Loucy (cell line): ENCODE measurements at regions not wholly inside any gene's neighbourhood (a gene's known extent, or its start where the extent isn't known, plus 50 kb on each side); places are given as distances from the start of the nearest gene placed in this dataset.

ENCODE experiments used
- H2AFZ ChIP-seq: fragments of 200-600 bp; sonication (generic); 2 replicates; pipeline ENCODE4 v1.6.0; 2016; ENCODE audit warnings: antibody characterized with exemption, mild to moderate bottlenecking, low read length, moderate library complexity
- H3F3A ChIP-seq: fragments of 200-600 bp; 2 replicates; pipeline ENCODE4 v1.6.0; 2016; ENCODE audit warnings: antibody characterized with exemption, low read depth, mild to moderate bottlenecking
- H3K27me3 ChIP-seq: fragments of 200-600 bp; sonication (generic); 2 replicates; pipeline ENCODE4 v1.6.1; 2014; ENCODE audit warnings: low read length, mild to moderate bottlenecking; ENCODE audit not compliant: insufficient read depth, poor library complexity, severe bottlenecking
- H3K36me3 ChIP-seq: fragments of 200-600 bp; sonication (generic); 2 replicates; pipeline ENCODE4 v1.6.1; 2016; ENCODE audit warnings: low read length; ENCODE audit not compliant: insufficient read depth
- H3K4me1 ChIP-seq: fragments of 200-600 bp; sonication (generic); 2 replicates; pipeline ENCODE4 v1.5.1; 2014; ENCODE audit warnings: low read length, mild to moderate bottlenecking; ENCODE audit not compliant: insufficient read depth, poor library complexity, severe bottlenecking
- H3K4me2 ChIP-seq: fragments of 200-600 bp; sonication (generic); 2 replicates; pipeline ENCODE4 v1.6.0; 2014; ENCODE audit warnings: antibody characterized with exemption, low read length, low read depth, mild to moderate bottlenecking; ENCODE audit not compliant: poor library complexity, severe bottlenecking
- H3K4me3 ChIP-seq: fragments of 200-600 bp; sonication (generic); 2 replicates; pipeline ENCODE4 v1.5.1; 2014; ENCODE audit warnings: low read length, mild to moderate bottlenecking, mixed read lengths; ENCODE audit not compliant: poor library complexity, severe bottlenecking
- H3K79me2 ChIP-seq: fragments of 200-600 bp; sonication (generic); 2 replicates; pipeline ENCODE4 v1.6.1; 2014; ENCODE audit warnings: low read length; ENCODE audit not compliant: insufficient read depth
- H3K9ac ChIP-seq: fragments of 200-600 bp; sonication (generic); 2 replicates; pipeline ENCODE4 v1.6.0; 2014; ENCODE audit warnings: mild to moderate bottlenecking, low read depth, low read length, moderate library complexity; ENCODE audit not compliant: poor library complexity, severe bottlenecking
- H3K9me2 ChIP-seq: fragments of 200-600 bp; sonication (generic); replicated peaks from 2 replicates; pipeline ENCODE4 v1.6.1; 2016; ENCODE audit warnings: low read depth, low read length, mixed read lengths
- H3K9me3 ChIP-seq: fragments of 200-600 bp; sonication (generic); 2 replicates; pipeline ENCODE4 v1.6.1; 2014; ENCODE audit warnings: mild to moderate bottlenecking, antibody characterized with exemption, low read length, low read depth; ENCODE audit not compliant: insufficient read depth
- H4K20me1 ChIP-seq: fragments of 200-600 bp; sonication (generic); 2 replicates; pipeline ENCODE4 v1.6.0; 2014; ENCODE audit warnings: antibody characterized with exemption, low read length, mild to moderate bottlenecking; ENCODE audit not compliant: insufficient read depth, poor library complexity, severe bottlenecking
- EZH2phosphoT487 ChIP-seq: fragments of 200-600 bp; IDR thresholded peaks from 2 replicates; pipeline ENCODE4 v1.6.1; 2018; ENCODE audit warnings: antibody characterized with exemption, mild to moderate bottlenecking, moderate library complexity, borderline replicate concordance
- TF ChIP-seq, protein P1 (sequence below): fragments of 200-600 bp; sonication (generic); conservative IDR thresholded peaks from 2 replicates; pipeline ENCODE4 v1.5.1; 2014; ENCODE audit warnings: mild to moderate bottlenecking, antibody characterized with exemption, low read length

DNA sequence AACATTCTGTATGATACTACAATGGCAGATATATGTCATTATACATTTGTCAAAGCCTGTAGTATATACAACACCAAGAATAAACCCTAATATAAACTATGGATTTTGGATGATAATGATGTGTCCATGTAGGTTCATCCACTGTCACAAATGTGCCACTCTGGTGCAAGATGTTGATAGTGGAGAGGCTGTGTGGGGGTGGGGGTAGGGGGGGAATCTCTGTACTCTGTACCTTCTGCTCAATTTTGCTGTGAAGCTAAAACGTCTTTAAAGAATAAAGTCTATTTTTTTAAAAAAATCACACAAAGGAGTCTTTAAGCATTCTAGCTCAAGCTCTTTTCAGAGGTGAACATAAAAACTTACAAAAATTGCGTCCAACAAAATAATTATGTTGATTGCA, 88.2 kb upstream of the ABI3BP start:
- no peaks in the 10 kb centered on the region for H3K36me3 ChIP-seq

DNA sequence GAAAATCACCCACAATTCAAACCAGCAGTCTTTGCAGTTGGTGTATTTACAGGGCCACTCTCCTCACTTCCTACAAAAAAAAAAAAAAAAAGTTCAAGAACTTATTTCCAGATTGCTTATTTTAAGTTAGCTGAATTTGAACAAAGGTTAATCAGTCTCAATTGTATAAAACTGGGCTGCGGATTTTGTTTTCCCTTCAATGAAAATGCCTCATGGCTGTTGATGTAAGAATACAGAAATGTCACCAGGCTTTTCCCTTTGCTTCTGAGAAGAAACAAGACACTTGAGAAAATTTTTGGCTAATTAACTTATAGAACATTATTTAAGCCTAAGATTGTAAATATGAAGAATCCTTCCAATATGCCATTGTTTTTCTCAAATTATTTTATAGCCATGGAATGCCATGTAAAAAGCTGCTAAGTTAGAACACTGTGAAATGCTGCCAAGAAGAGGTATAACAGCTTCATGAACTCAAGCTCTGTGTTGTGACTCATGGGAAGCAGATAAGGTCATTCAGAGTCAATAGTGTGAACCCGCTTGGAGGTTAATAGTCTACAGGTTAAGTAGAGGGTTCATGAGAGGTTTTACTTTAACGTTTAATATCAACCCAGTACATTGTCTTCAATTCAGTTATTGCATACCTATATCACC, 84.3 kb upstream of the ABI3BP start:
- H4K20me1 ChIP-seq: no peaks in the 10 kb centered on the region
- TF ChIP-seq, protein P1, sequence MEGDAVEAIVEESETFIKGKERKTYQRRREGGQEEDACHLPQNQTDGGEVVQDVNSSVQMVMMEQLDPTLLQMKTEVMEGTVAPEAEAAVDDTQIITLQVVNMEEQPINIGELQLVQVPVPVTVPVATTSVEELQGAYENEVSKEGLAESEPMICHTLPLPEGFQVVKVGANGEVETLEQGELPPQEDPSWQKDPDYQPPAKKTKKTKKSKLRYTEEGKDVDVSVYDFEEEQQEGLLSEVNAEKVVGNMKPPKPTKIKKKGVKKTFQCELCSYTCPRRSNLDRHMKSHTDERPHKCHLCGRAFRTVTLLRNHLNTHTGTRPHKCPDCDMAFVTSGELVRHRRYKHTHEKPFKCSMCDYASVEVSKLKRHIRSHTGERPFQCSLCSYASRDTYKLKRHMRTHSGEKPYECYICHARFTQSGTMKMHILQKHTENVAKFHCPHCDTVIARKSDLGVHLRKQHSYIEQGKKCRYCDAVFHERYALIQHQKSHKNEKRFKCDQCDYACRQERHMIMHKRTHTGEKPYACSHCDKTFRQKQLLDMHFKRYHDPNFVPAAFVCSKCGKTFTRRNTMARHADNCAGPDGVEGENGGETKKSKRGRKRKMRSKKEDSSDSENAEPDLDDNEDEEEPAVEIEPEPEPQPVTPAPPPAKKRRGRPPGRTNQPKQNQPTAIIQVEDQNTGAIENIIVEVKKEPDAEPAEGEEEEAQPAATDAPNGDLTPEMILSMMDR: no peak
- no peak for TF ChIP-seq EZH2phosphoT487
- H3K9me3 ChIP-seq: no peaks in the 10 kb centered on the region
- H3F3A ChIP-seq: no peaks in the 10 kb centered on the region
- no peak overlapping the region for H3K9ac ChIP-seq
- H3K4me2 ChIP-seq: no peak overlapping the region
- H3K4me1 ChIP-seq: no peaks in the 10 kb centered on the region
- no peaks in the 10 kb centered on the region for H3K9me2 ChIP-seq
- H3K36me3 ChIP-seq: no peaks in the 10 kb centered on the region
- H2AFZ ChIP-seq: no peak overlapping the region
- no peaks in the 10 kb centered on the region for H3K27me3 ChIP-seq
- H3K4me3 ChIP-seq: no peak overlapping the region
- H3K79me2 ChIP-seq: no peaks in the 10 kb centered on the region

More for the DNA sequence above, 88.2 kb upstream of the ABI3BP start:
- Histone ChIP-seq H3K4me1 (no peaks in the 10 kb centered on the region), H3K27me3 (no peaks in the 10 kb centered on the region), H3F3A (no peaks in the 10 kb centered on the region), H3K4me3 (no peak overlapping the region), H3K9me2 (no peaks in the 10 kb centered on the region), H3K9ac (no peak overlapping the region), H3K4me2 (no peak overlapping the region), H4K20me1 (no peaks in the 10 kb centered on the region), H2AFZ (no peak overlapping the region), H3K79me2 (no peaks in the 10 kb centered on the region), H3K9me3 (no peaks in the 10 kb centered on the region)
- TF ChIP-seq, protein P1: no peak
- TF ChIP-seq EZH2phosphoT487: no peak

DNA sequence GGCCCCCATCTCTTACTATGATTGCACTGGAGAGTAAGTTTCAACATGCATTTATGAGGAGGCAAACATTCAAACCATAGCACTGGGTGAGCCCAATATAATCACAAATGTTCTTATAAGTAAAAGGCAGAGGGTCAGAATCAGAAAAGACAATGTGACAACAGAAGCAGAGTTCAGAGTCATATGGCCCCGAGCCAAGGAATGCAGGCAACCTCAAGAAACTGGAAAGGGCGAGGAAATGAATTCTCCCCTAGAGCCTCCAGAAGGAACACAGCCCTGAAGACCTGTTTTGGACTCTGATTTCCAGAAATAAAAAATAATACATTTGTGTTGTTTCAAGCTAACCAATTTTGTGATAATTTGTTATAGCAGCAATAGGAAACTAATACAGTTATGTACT, 81.3 kb upstream of the ABI3BP start:
- Histone ChIP-seq H3K36me3 (no peaks in the 10 kb centered on the region), H3K9me3 (no peaks in the 10 kb centered on the region), H2AFZ (no peak overlapping the region), H3K27me3 (no peaks in the 10 kb centered on the region), H3K9ac (no peak overlapping the region), H3K4me2 (no peak overlapping the region), H3K4me1 (no peaks in the 10 kb centered on the region), H3K79me2 (no peaks in the 10 kb centered on the region), H3F3A (no peaks in the 10 kb centered on the region), H3K4me3 (no peak overlapping the region), H3K9me2 (no peaks in the 10 kb centered on the region), H4K20me1 (no peaks in the 10 kb centered on the region)
- TF ChIP-seq, protein P1: no peak
- TF ChIP-seq EZH2phosphoT487: no peak
